ENCODE measurements at regions not wholly inside any gene's neighbourhood (a gene's known extent, or its start where the extent isn't known, plus 50 kb on each side); places are given as distances from the start of the nearest gene placed in this dataset.

- Mint-ChIP-seq H3K27ac (no peak overlapping the region), H3K4me3 (no peak overlapping the region), H3K36me3 (peaks cover 3% of the 10 kb centered on the region), H3K4me1 (no peaks in the 10 kb centered on the region), H3K9me3 (peaks cover 19% of the 10 kb centered on the region), H3K27me3 (ENCODE audit: insufficient read depth, low read depth) (peaks cover 2% of the 10 kb centered on the region)
- TF ChIP-seq CTCF (IDR thresholded peaks at IDR 0.05) (no peak), EZH2phosphoT487 (IDR thresholded peaks at IDR 0.05) (no peak), EZH2 (IDR thresholded peaks at IDR 0.05) (no peak)
- H3F3A ChIP-seq (ENCODE audit: low read depth): no peaks in the 10 kb centered on the region
- no peaks in the 10 kb centered on the region for H3K79me2 ChIP-seq (ENCODE audit: low read depth)
- H2AFZ ChIP-seq (replicated peaks): no peak overlapping the region
- H3K9me3 ChIP-seq (ENCODE audit: low read depth): no peaks in the 10 kb centered on the region
- no peaks in the 10 kb centered on the region for H4K20me1 ChIP-seq (ENCODE audit: low read depth)
- H3K36me3 ChIP-seq: no peaks in the 10 kb centered on the region
- H3K27me3 ChIP-seq: no peaks in the 10 kb centered on the region
- no peak overlapping the region for H3K9ac ChIP-seq
- H3K27ac ChIP-seq: no peak overlapping the region
- no peak overlapping the region for H3K4me3 ChIP-seq
- no peak overlapping the region for H3K4me2 ChIP-seq
- DNase-seq (ENCODE audit: low spot score): no peak
- H3K4me1 ChIP-seq: no peaks in the 10 kb centered on the region
These were observed 184.2 kb upstream of the LUZP2 start for GRCh38 chr11:24312464-24313238.

GRCh38 chr11:24321229-24321628 lies 175.6 kb upstream of the LUZP2 start:
- Histone ChIP-seq H3K4me1 (no peaks in the 10 kb centered on the region), H3K9me3 (ENCODE audit: low read depth) (no peaks in the 10 kb centered on the region), H3K27me3 (no peaks in the 10 kb centered on the region), H3K9ac (no peak overlapping the region), H4K20me1 (ENCODE audit: low read depth) (no peaks in the 10 kb centered on the region), H3K27ac (no peak overlapping the region), H3K79me2 (ENCODE audit: low read depth) (no peaks in the 10 kb centered on the region), H3K4me3 (no peak overlapping the region), H3F3A (ENCODE audit: low read depth) (no peaks in the 10 kb centered on the region), H3K36me3 (no peaks in the 10 kb centered on the region), H2AFZ (replicated peaks) (no peak overlapping the region), H3K4me2 (no peak overlapping the region)
- Mint-ChIP-seq H3K27me3 (ENCODE audit: insufficient read depth, low read depth) (peaks cover 2% of the 10 kb centered on the region), H3K4me1 (peaks cover 4% of the 10 kb centered on the region), H3K4me3 (no peak overlapping the region), H3K9me3 (peaks cover 8% of the 10 kb centered on the region), H3K36me3 (no peaks in the 10 kb centered on the region), H3K27ac (no peak overlapping the region)
- DNase-seq (ENCODE audit: low spot score): no peak
- TF ChIP-seq EZH2 (IDR thresholded peaks at IDR 0.05) (no peak), EZH2phosphoT487 (IDR thresholded peaks at IDR 0.05) (no peak), CTCF (IDR thresholded peaks at IDR 0.05) (no peak)

DNA sequence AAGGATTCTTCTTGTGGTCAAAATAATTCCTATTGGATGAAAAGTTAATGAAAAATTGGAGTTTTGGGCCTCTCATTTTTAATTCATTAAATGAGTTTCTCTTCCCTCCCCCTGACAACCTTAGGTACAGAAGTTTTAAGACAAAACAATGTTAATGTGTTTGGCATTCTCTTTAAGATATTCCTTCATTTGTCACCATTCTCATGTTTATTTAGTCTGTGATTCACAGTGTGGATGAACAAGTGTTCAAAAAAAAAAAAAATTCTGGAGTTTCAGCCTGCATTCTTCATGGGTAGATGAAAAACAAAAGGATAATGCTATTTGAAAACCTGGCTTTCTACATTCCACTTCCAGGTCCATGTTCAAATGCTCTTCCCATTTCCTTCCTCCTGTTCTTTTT lies 172.6 kb upstream of the LUZP2 start:
- no peak overlapping the region for H3K27ac ChIP-seq

More for the DNA sequence above, 172.6 kb upstream of the LUZP2 start:
- Mint-ChIP-seq H3K4me3 (no peak overlapping the region), H3K4me1 (peaks cover 4% of the 10 kb centered on the region), H3K27ac (no peak overlapping the region), H3K36me3 (no peaks in the 10 kb centered on the region), H3K9me3 (peaks cover 2% of the 10 kb centered on the region), H3K27me3 (ENCODE audit: insufficient read depth, low read depth) (no peaks in the 10 kb centered on the region)
- no peaks in the 10 kb centered on the region for H3K36me3 ChIP-seq
- no peaks in the 10 kb centered on the region for H3K79me2 ChIP-seq (ENCODE audit: low read depth)
- H3K27me3 ChIP-seq: no peaks in the 10 kb centered on the region
- no peak overlapping the region for H2AFZ ChIP-seq (replicated peaks)
- no peak for DNase-seq (ENCODE audit: low spot score)
- no peaks in the 10 kb centered on the region for H3F3A ChIP-seq (ENCODE audit: low read depth)
- H4K20me1 ChIP-seq (ENCODE audit: low read depth): no peaks in the 10 kb centered on the region
- no peak overlapping the region for H3K4me3 ChIP-seq
- no peak overlapping the region for H3K4me2 ChIP-seq
- no peaks in the 10 kb centered on the region for H3K4me1 ChIP-seq
- H3K9me3 ChIP-seq (ENCODE audit: low read depth): no peaks in the 10 kb centered on the region
- TF ChIP-seq CTCF (IDR thresholded peaks at IDR 0.05) (no peak), EZH2phosphoT487 (IDR thresholded peaks at IDR 0.05) (no peak), EZH2 (IDR thresholded peaks at IDR 0.05) (no peak)
- H3K9ac ChIP-seq: no peak overlapping the region

Measured in neural progenitor cell (in vitro differentiated cells).